Motor neuron (in vitro differentiated cells): ENCODE measurements at regions not wholly inside any gene's neighbourhood (a gene's known extent, or its start where the extent isn't known, plus 50 kb on each side); places are given as distances from the start of the nearest gene placed in this dataset.

Experiments
- ATAC-seq, 8 experiments: fragments of 200-7000 bp; cut with Tn5 transposase; replicated peaks in 6 of 8; 2 replicates each; pipeline ENCODE4 v1.8.0; 2021; ENCODE audit warnings: mild to moderate bottlenecking in 8 of 8, moderate library complexity in 8 of 8
- H3K27ac ChIP-seq, 2 donors: fragments of 250-450 bp; sonication (Bioruptor Pico); 2 replicates each; pipeline ENCODE4 v1.9.0; 2021; ENCODE audit warnings: antibody characterized with exemption in 2 of 2, mild to moderate bottlenecking in 2 of 2, moderate library complexity in 1 of 2
- H3K4me1 ChIP-seq, 2 donors: fragments of 250-450 bp; sonication (Bioruptor Pico); replicated peaks in 1 of 2; 2 replicates each; pipeline ENCODE4 v1.6.1; 2021; ENCODE audit warnings: antibody characterized with exemption in 2 of 2, mild to moderate bottlenecking in 2 of 2, moderate library complexity in 1 of 2
- H3K4me3 ChIP-seq, 5 donors: fragments of 250-450 bp; sonication (Bioruptor Pico); 2 replicates each; pipeline ENCODE4 v1.9.0; 2021; ENCODE audit warnings: antibody characterized with exemption in 5 of 5, mild to moderate bottlenecking in 5 of 5, moderate library complexity in 4 of 5
- WGBS, 10 experiments: fragments of 450-650 bp; shearing (Covaris generic); methylation state at CpG; one replicate each; pipeline ENCODE4 v1.0.0; 2022; 5-methylcytosine and 5-hydroxymethylcytosine counted together
- in situ Hi-C, 9 experiments: fragments of 400-800 bp; cut with MboI; loops; one replicate each; pipeline ENCODE4 v1.15.0; 2021; ENCODE audit warnings: low sequenced_read_pairs in 9 of 9, low pct_unique_long_range_greater_than_20kb in 2 of 9; ENCODE audit not compliant: unreplicated experiment in 9 of 9

DNA sequence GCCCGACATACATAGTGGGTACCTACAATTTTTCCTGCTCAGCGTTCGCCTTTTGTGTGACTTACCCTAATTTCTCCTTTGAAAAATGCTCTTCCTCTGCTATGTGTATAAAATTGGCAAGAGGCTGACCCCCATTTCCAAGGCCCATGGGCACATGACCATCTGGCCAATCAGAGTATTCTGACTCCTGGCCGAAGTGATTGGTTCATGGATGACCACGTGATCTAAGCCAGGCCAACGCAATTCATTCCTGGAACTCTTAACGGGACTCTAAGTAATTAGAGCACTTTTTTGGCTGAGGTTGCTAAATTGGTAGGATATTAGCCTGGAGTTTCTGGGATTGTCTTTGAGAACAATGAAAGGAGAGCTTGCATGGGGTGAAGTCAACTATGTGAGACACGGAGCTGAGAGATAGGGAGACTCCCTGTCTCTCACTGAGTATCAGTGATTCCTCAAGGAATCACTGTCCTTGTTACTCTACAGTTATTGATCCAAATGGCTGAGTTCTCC, 110.1 kb upstream of the TBX3 start:
- WGBS, 10 experiments: 53 to 100% (median 88%) methylated on average over 3 to 7 of the region's 8 CpGs
- Histone ChIP-seq H3K4me3 (no peak overlapping the region), H3K27ac (no peak overlapping the region), H3K4me1 (no peaks in the 10 kb centered on the region)
- no peak for ATAC-seq
- in situ Hi-C loops: no loop called here

DNA sequence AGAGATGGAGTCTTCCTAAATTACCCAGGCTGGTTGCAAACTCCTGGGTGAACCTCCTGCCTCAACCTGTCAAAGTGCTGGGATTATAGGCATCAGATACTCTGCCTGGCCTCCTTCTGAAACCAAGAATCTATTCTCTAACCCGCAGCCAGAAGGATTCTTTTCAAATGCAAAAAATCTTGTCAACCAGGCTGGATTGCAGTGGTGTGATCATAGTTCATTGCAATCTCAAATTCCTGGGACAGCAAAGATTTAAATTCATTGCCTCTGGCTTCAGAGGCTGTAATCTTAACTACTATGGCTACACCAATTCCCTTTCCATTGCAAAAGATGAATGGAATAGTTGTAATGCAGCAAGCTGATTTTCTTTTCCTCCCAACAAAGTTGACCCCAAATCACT, 106.3 kb upstream of the TBX3 start:
- in situ Hi-C loops: no loop called here
- Histone ChIP-seq H3K4me3 (no peak overlapping the region), H3K27ac (no peak overlapping the region), H3K4me1 (no peaks in the 10 kb centered on the region)
- no peak for ATAC-seq
- WGBS, 10 experiments: 8 to 100% (median 58%) methylated on average over 1 of the region's 1 CpG; no CpG with 5 or more reads in 4 of the 10 experiments

DNA sequence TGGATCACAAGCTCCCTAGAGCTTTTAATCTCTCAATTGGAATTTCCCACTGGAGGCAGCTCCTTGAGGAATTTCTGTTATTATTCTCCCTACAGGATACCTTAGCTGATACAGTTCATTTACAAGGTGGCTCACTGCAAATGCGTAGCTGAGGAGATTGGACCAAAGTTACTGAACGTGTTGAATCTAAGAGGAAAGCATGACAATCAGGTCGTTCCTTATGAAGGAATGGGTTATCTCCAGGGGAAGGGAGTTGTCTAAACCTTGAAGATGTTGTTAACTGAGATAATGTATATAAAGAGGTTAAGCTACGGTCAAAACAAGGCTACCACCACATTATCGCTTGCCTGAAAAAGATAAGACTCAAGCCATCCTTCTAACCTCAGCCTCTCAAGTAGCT, 105.8 kb upstream of the TBX3 start:
- Histone ChIP-seq H3K27ac (no peak overlapping the region), H3K4me3 (no peak overlapping the region), H3K4me1 (no peaks in the 10 kb centered on the region)
- no peak for ATAC-seq
- WGBS, 10 experiments: 30 to 91% (median 78%) methylated on average over 2 to 5 of the region's 5 CpGs; no CpG with 5 or more reads in 2 of the 10 experiments
- in situ Hi-C loops: no loop called here

DNA sequence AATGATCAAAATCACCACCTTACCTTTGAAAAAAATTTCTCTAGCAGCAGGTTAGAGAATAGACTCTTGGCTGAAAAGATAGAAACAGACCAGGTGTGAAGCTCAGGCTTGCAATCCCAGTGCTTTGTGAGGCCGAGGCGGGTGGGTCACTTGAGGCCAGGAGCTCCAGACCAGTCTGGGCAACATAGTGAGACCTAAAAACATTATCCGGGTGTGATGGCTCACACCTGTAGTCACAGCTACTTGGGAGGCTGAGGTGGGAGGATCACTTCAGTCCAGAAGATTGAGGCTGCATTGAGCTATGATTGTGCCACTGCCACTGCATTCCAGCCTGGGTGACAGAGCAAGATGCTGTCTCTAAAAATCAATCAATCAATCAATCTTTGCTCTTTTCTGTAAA, 105.3 kb upstream of the TBX3 start:
- H3K4me3 ChIP-seq: no peak overlapping the region
- in situ Hi-C loops: no loop called here
- no peak for ATAC-seq

DNA sequence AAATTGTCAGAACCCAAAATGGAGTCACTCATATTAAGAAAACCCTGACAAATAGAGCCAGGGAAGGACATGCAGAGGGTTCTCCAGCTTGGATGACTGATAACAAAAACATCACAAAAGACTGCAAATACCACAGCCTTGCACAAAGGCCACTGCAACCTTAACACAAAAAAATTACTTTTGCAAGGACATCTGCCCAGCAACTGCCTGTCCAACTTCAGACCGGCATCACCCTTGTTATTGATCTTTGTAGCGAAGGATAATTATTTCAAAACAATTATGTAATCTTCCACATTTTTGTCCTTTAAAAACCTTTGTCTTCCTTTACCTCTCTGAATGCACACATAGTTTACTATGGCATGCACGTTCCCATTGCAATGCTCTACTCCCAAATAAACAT, 100.6 kb upstream of the TBX3 start:
- WGBS, 10 experiments: 0 to 69% (median 63%) methylated on average over 1 to 3 of the region's 3 CpGs; no CpG with 5 or more reads in 1 of the 10 experiments
- no peak for ATAC-seq
- H3K4me1 ChIP-seq: peaks cover 0 to 4% of the 10 kb centered on the region in 2 donors
- no peak overlapping the region for H3K27ac ChIP-seq
- in situ Hi-C loops: no loop called here
- no peak overlapping the region for H3K4me3 ChIP-seq

More for the DNA sequence above, 105.3 kb upstream of the TBX3 start:
- H3K27ac ChIP-seq: no peak overlapping the region
- peaks cover 0 to 4% of the 10 kb centered on the region in 2 donors for H3K4me1 ChIP-seq
- 59 to 100% (median 90%) methylated on average over 1 to 3 of the region's 3 CpGs; no CpG with 5 or more reads in 4 of the 10 experiments for WGBS, 10 experiments

DNA sequence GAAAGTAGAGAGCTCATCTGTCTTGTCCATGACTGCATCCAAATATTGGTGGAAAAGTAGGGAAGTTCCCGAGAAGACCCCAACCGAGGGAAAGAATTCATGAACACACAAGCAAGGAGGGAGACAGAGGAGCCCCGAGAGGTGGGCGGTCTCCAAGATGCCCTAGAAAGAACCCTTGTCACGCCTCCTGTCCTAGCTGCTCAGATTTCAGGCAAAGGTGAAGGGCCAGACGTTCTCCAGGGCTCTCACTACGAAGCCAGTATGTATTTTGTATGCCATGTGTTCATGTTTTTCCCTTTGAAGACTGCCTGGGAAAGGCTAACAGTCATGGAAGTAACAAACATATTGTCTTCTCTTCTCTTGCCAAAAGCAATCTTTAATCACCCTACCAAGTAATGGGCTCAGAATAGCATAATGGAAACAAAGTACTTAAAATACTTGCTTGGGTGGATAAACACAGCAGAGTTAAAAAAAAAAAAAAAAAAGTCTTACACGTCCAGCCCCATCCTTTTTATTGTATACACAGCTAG, 99.2 kb upstream of the TBX3 start:
- no peak for ATAC-seq
- WGBS, 10 experiments: 8 to 89% (median 50%) methylated on average over 1 to 6 of the region's 8 CpGs; no CpG with 5 or more reads in 2 of the 10 experiments

DNA sequence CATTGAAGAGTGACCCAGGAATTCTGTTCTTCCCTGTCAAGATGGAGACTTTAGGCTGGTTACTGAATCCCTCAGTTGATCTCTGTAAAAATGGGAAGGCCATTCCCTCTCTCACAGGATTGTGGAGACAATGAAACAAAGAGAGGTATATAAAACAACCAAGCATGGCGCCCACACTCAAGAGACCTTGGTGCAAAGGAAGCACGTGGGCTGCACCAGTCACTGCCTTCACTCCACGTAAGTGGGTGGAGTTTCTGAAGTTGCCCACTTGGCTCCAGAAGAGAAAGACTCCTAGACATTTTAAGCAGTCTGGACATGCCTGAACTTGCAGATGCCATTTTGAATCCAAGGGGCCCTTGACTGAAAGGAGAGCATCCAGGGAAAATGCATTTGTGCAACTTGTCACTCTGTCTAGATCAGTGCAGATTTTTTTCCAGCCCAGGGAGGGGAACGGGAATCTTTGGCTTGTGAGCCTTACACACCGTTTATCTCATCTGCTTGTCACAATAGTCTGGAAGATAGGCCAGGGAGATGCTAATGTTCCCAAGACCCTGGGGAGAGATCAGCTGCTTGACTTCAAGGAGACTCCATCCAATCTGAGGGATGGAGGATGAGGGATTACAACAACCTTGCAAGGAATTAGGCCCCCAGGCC, 96.9 kb upstream of the TBX3 start:
- ATAC-seq: no peak
- in situ Hi-C loops: no loop called here
- H3K27ac ChIP-seq: no peak overlapping the region
- H3K4me3 ChIP-seq: no peak overlapping the region
- H3K4me1 ChIP-seq: peaks cover 0 to 4% of the 10 kb centered on the region in 2 donors
- WGBS, 10 experiments: 47 to 86% (median 63%) methylated on average over 1 to 3 of the region's 5 CpGs; no CpG with 5 or more reads in 3 of the 10 experiments

More for the DNA sequence above, 99.2 kb upstream of the TBX3 start:
- in situ Hi-C loops: no loop called here
- no peak overlapping the region for H3K27ac ChIP-seq
- peaks cover 0 to 4% of the 10 kb centered on the region in 2 donors for H3K4me1 ChIP-seq
- H3K4me3 ChIP-seq: no peak overlapping the region

DNA sequence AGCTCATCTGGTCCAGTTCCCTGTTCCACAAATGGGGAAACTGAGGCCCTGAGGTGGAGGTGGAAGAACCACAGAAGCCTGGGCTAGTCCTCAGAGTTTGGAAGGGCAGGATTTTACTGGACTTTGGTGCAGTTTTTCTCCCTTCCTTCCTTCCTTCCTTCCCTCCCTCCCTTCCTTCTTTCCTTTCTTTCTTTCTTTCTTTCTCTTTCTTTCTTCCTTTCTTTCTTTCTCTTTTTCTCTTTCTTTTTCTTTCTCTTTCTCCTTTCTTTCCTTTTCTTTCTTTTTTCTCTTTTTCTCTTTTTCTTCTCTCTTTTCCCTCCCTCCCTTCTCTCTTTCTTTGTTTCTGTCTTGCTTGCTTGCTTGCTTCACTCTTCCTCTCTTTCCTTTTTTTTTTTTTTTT, 95.7 kb upstream of the TBX3 start:
- Histone ChIP-seq H3K27ac (no peak overlapping the region), H3K4me3 (no peak overlapping the region), H3K4me1 (peaks cover 0 to 3% of the 10 kb centered on the region in 2 donors)
- no peak for ATAC-seq
- in situ Hi-C loops: no loop called here

DNA sequence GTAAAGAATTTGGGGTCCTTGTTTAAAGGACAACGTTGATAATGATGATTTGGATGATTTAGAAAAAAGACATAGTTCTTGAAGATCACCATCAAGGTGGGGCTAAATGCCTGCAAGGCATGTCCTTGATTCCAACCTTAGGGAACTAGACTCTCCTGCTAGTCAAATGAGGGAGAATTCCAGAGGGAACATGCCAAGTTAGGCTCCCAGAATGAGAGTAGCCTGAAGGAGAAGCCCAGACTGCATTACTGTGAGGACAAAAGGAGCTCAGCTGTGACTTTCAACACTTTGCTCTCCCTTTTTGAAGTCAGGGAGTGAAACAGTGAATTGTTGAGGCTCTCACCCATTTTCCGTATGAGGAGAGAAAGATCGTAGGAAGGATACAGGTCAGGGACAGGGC, 95.2 kb upstream of the TBX3 start:
- H3K4me3 ChIP-seq: no peak overlapping the region
- in situ Hi-C loops: no loop called here
- ATAC-seq: no peak
- WGBS, 10 experiments: 43 to 90% (median 71%) methylated on average over 1 to 3 of the region's 3 CpGs; no CpG with 5 or more reads in 2 of the 10 experiments
- no peaks in the 10 kb centered on the region for H3K4me1 ChIP-seq
- H3K27ac ChIP-seq: no peak overlapping the region

DNA sequence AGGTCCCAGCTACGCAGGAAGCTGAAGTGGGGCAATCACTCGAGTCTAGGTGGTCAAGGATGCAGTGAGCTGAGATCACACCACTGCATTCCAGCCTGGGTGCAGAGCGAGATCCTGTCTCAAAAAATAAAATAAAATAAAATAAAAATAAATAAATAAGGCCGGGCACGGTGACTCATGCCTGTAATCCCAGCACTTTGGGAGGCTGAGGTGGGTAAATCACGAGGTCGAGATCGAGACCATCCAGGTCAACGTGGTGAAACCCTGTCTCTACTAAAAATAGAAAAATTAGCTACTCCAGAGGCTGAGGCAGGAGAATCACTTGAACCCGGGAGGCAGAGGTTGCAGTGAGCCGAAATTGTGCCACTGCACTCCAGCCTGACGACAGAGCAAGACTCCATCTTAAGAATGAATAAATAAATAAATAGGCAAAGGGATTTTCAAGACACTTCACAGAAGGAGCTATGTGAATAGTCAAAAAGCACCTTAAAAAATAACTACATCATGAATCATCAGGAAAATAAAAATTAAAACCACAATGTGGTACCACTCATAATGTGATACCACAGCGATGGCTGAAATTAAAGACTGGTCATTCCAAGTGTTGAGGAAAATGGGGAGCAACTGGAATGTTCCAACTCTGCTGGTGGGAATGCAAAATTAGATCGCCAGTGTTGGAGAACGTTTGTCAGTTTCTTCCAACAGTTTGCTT, 92.9 kb upstream of the TBX3 start:
- 28 to 92% (median 86%) methylated on average over 5 to 15 of the region's 15 CpGs for WGBS, 10 experiments
- H3K27ac ChIP-seq: no peak overlapping the region
- in situ Hi-C loops: no loop called here
- no peak for ATAC-seq
- H3K4me3 ChIP-seq: no peak overlapping the region
- H3K4me1 ChIP-seq: no peaks in the 10 kb centered on the region

DNA sequence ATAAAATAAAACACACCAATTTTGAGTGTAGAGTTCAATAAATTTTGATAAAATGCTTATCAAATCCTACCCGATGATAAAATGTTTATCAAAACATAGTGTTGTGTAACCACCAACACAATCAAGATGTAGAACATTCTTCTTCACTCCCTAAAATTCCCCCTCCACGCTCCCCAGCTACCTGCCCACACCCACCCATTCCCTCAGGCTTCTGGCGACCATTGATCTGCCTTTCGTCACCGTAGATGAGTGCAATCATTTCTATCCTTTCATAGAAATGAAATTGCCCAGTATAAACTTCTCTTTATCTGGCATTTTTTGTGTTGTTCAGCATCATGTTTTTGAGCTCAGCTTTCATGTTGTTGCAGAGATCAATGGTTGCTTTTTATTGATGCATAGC, 90.7 kb upstream of the TBX3 start:
- 67 to 95% (median 82%) methylated on average over 3 to 5 of the region's 5 CpGs; no CpG with 5 or more reads in 2 of the 10 experiments for WGBS, 10 experiments
- no peak for ATAC-seq
- Histone ChIP-seq H3K27ac (no peak overlapping the region), H3K4me3 (no peak overlapping the region), H3K4me1 (no peaks in the 10 kb centered on the region)
- in situ Hi-C loops: no loop called here

DNA sequence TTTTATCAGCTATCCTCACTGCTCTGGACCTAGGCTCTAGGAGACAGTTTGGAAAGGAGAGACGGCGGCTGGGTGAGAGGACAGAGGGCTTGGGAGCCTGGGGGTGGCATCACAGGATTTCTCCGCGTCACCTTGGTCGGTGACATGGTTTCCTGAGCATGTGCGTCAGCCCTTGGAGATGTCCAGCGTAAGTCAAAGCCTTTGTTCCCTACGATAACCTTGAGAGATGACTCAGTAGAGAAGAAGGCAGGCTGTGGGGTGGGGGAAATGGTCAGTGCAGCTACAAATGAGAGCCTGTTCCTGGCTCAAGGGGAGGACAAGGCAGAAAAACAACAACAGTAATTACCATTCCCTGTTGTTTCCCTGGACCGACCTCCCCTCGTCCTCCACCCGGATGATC, 90.2 kb upstream of the TBX3 start:
- in situ Hi-C loops: no loop called here
- WGBS, 10 experiments: 74 to 100% (median 90%) methylated on average over 3 to 9 of the region's 11 CpGs; no CpG with 5 or more reads in 2 of the 10 experiments
- Histone ChIP-seq H3K4me1 (no peaks in the 10 kb centered on the region), H3K4me3 (no peak overlapping the region), H3K27ac (no peak overlapping the region)
- ATAC-seq: no peak

DNA sequence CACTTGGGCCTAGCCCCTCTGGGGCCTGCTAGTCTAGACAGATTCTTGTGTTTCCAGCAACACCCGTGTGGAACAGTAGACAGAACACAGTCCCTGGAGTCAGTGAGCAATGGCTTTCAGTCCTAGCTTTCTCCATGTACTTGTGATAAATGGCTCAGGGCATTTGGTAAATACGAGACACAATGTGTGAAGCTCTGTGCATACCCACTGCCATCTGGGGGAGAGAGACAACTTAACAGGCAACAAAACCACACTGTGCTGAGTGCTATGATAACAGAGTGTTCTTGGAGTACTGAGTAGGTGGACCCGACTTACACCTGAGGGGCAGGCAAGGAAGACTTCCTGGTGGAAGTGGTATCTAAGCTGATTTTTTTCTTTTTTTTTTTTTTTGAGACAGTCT, 86.3 kb upstream of the TBX3 start:
- in situ Hi-C loops: no loop called here
- Histone ChIP-seq H3K4me3 (no peak overlapping the region), H3K4me1 (peaks cover 0 to 16% of the 10 kb centered on the region in 2 donors), H3K27ac (no peak overlapping the region)
- 14 to 88% (median 76%) methylated on average over 1 to 2 of the region's 3 CpGs; no CpG with 5 or more reads in 4 of the 10 experiments for WGBS, 10 experiments
- peak in 1 of 8 experiments; percentile 15 for ATAC-seq
